Heart right ventricle (tissue), 16 donors: ENCODE measurements at regions not wholly inside any gene's neighbourhood (a gene's known extent, or its start where the extent isn't known, plus 50 kb on each side); places are given as distances from the start of the nearest gene placed in this dataset.
A peak's percentile ranks its signal among the peaks of the same experiment; 100 is the strongest.

ENCODE experiments used
- ATAC-seq, 8 donors: fragments of 200-7000 bp; cut with Tn5 transposase; one replicate each; pipeline ENCODE4 v1.9.1; 2020; ENCODE audit warnings: mild to moderate bottlenecking in 8 of 8, moderate library complexity in 8 of 8, moderate number of reproducible peaks in 1 of 8
- DNase-seq, 2 donors: peaks; one replicate each; pipeline ENCODE4 v3.0.0-alpha.2; 2020
- H3K27ac ChIP-seq, 10 donors: fragments of 200-600 bp; sonication (generic) in 2 of 10; one replicate each; pipeline versions ENCODE4 v1.5.0 to v1.8.0; 2020 to 2022; ENCODE audit warnings: mild to moderate bottlenecking in 3 of 10
- H3K27me3 ChIP-seq, 7 donors: fragments of 200-600 bp; one replicate each; pipeline ENCODE4 v1.8.0; 2021 to 2022; ENCODE audit warnings: mild to moderate bottlenecking in 2 of 7
- H3K36me3 ChIP-seq, 9 donors: fragments of 200-600 bp; sonication (generic) in 1 of 9; one replicate each; pipeline versions ENCODE4 v1.5.0 to v1.8.0; 2020 to 2022; ENCODE audit warnings: mild to moderate bottlenecking in 2 of 9
- H3K4me1 ChIP-seq, 9 donors: fragments of 200-600 bp; sonication (generic) in 1 of 9; one replicate each; pipeline versions ENCODE4 v1.5.0 to v1.8.0; 2020 to 2022; ENCODE audit warnings: mild to moderate bottlenecking in 4 of 9
- H3K4me3 ChIP-seq, 10 donors: fragments of 200-600 bp; sonication (generic) in 2 of 10; one replicate each; pipeline versions ENCODE4 v1.5.0 to v1.8.0; 2020 to 2022; ENCODE audit warnings: mild to moderate bottlenecking in 7 of 10, moderate library complexity in 2 of 10
- H3K9me3 ChIP-seq, 11 donors: fragments of 200-600 bp in 10 of 11; sonication (generic) in 2 of 11; one replicate each; pipeline versions ENCODE4 v1.5.0 to v1.8.0; 2013 to 2022; ENCODE audit warnings: mild to moderate bottlenecking in 2 of 11, control low read depth in 1 of 11, moderate library complexity in 1 of 11
- WGBS, 2 donors: extraction: QIAGEN DNeasy Blood & Tissue Kit; methylation state at CpG; one replicate each; pipeline ENCODE4 v1.1.7; 2013; ENCODE audit warnings: inconsistent platforms in 1 of 2; 5-methylcytosine and 5-hydroxymethylcytosine counted together
- intact Hi-C, 10 donors: fragments of 100-400 bp; cut with DNase I; formaldehyde crosslinking; loops; one replicate each; pipeline versions ENCODE4 v1.11.1 to v1.14.2; 2022
- TF ChIP-seq, protein P1 (sequence below), 9 donors: fragments of 200-600 bp; sonication (generic) in 2 of 9; IDR thresholded peaks; one replicate each; pipeline versions ENCODE4 v1.5.0 to v1.8.0; 2021 to 2022; ENCODE audit warnings: antibody characterized with exemption in 9 of 9, mild to moderate bottlenecking in 5 of 9, moderate library complexity in 1 of 9
- donor health status: Arrhythmogenic right ventricular cardiomyopathy.
- donor health status: ischemic (EF 13 %, LVEDD 7.1; RV severe dilation, severe dysfunction).
- donor health status: healthy with polysubstance abuse.
- donor health status: DM: no; HTN: yes; CAD: no.
- donor health status: DM: no; HTN: no; CAD: no.
- donor health status: ischemic (EF 25% LVEDD 6.9; RV normal size, moderate dysfunction).
- donor health status: ischemic (EF 25% LVEDD 5.7; RV mildly dilated, moderate dysfunction).
- donor health status: healthy.
- donor health status: DM: yes; HTN: yes; CAD: no.
- donor health status: Ischemic cardiomyopathy.
- donor health status: ischemic (EF 35%, LVEDD 5.7; RV mildly dilated, moderate dysfunction).
- donor health status: nonischemic (EF 11% LVEDD 7.7; RV severe dilation, severe dysfunction).
- donor health status: DM: yes; HTN: yes; CAD: no.
- donor health status: PGD.
- donor health status: ischemic (EF 29% LVEDD 5.4; RV normal size, mild dysfunction).
- donor health status: nonischemic (EF 23%, LVEDD 6.1; RV moderate dilation, normal function).

DNA sequence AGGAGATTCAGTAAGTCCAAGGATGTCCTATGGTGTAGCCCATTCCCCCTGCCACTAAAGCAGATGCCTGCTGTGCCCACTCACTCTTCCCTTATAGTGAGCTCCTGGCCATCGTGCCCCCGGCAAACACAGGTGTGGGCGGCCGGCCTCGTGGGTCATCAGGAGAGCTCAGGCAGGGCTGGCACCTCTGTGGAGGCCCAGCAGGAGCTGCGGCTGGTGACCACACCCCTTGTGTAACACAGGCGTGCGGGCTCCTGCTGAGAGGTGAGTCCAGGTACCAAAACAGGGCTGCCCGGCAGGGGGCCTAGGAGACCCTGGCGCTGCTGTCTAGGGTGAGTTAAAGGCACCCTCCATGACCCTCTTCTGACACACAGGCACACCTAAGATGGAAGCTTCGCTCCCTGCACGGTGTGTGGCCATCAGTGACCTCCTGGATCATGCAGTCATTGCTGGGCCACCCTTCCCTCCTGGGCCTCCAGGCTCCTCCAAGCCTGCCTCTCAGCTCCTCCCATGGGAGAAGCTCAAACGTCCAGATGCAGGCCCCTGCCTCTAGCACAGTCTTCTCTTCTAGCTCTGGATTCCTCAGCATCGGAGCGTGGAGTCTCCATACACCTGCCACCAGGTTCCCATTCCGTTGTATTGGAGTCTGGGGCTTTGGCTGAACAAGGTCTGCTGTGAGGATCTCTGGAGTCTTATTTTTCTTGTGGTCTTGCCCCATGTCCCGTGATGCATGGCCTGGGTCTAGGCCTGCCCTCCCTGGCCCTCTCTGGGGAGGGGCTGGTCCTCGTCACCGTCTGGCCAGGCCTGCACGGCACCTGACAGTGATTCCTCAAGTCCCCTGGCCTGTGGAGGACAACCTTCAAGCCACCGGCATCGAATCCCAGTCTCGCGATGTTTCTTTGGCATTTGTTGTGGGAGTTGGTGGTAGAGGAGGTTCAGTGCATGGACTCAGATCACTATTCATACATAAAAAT is 246.9 kb downstream of the ACKR3 start:
- DNase-seq (no peak), ATAC-seq (peak in 1 of 8 donors; percentile 10)
- peaks cover 0 to 4% (median under 1%) of the 10 kb centered on the region in 11 donors for H3K9me3 ChIP-seq
- no peak overlapping the region for H3K4me3 ChIP-seq
- peaks cover 0 to 15% (median 11%) of the 10 kb centered on the region in 9 donors for H3K4me1 ChIP-seq
- H3K36me3 ChIP-seq, result no peaks in the 10 kb centered on the region
- TF ChIP-seq, protein P1, sequence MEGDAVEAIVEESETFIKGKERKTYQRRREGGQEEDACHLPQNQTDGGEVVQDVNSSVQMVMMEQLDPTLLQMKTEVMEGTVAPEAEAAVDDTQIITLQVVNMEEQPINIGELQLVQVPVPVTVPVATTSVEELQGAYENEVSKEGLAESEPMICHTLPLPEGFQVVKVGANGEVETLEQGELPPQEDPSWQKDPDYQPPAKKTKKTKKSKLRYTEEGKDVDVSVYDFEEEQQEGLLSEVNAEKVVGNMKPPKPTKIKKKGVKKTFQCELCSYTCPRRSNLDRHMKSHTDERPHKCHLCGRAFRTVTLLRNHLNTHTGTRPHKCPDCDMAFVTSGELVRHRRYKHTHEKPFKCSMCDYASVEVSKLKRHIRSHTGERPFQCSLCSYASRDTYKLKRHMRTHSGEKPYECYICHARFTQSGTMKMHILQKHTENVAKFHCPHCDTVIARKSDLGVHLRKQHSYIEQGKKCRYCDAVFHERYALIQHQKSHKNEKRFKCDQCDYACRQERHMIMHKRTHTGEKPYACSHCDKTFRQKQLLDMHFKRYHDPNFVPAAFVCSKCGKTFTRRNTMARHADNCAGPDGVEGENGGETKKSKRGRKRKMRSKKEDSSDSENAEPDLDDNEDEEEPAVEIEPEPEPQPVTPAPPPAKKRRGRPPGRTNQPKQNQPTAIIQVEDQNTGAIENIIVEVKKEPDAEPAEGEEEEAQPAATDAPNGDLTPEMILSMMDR (IDR thresholded peaks at IDR 0.05), result no peak
- intact Hi-C loops, result no loop called here
- H3K27me3 ChIP-seq, result no peaks in the 10 kb centered on the region
- 94 to 95% methylated on average over 24 of the region's 24 CpGs for WGBS, 2 donors
- H3K27ac ChIP-seq, result no peak overlapping the region

DNA sequence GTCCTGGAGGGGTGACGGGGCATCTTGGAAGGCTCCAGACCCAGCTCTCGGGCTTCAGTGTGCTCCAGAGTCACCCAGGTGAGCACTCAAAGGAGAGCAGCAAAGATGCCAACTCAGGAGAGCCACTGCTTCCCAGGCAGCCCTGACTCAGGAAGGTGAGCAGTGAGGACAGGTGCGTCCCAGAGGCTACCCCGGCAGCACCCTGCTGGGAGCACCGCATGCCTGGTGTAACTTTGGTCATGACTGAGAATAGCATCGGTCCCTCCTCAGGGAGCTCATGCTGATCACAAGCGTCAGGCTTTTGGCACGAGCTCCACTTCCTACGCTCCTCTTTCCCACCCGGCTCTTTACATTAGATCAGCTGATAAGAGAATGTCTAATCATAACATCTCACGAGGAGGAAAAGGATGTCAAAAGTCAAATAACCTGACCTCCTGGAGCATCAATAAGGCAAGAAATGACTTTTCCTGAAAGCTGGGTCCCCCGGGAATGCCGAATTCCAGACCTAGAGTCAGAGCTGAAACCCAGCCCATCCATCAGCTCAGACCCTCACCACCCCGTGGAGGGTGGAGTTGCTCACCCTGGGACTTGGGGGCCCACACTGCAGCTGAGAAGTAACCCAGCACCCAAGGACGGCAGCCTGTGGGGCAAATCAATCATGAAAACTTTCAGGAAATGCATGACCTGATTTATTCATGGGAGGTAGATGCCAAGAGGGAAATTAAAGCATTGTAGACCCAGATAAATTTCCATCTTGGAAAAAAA is 248.8 kb downstream of the ACKR3 start:
- no peak for DNase-seq
- 51 to 52% methylated on average over 15 of the region's 15 CpGs for WGBS, 2 donors
- Histone ChIP-seq H3K27me3 (no peaks in the 10 kb centered on the region), H3K9me3 (peaks cover 0 to 12% (median 4%) of the 10 kb centered on the region in 11 donors), H3K36me3 (no peaks in the 10 kb centered on the region), H3K4me1 (peaks cover 0 to 15% (median 11%) of the 10 kb centered on the region in 9 donors), H3K27ac (peak overlapping the region in 2 of 10 donors; percentile 15 to 44), H3K4me3 (no peak overlapping the region)
- peak in 4 of 8 donors; percentile 22 to 62 (median 44) for ATAC-seq
- intact Hi-C loops, result no loop called here
- TF ChIP-seq, protein P1 (IDR thresholded peaks at IDR 0.05), result no peak

DNA sequence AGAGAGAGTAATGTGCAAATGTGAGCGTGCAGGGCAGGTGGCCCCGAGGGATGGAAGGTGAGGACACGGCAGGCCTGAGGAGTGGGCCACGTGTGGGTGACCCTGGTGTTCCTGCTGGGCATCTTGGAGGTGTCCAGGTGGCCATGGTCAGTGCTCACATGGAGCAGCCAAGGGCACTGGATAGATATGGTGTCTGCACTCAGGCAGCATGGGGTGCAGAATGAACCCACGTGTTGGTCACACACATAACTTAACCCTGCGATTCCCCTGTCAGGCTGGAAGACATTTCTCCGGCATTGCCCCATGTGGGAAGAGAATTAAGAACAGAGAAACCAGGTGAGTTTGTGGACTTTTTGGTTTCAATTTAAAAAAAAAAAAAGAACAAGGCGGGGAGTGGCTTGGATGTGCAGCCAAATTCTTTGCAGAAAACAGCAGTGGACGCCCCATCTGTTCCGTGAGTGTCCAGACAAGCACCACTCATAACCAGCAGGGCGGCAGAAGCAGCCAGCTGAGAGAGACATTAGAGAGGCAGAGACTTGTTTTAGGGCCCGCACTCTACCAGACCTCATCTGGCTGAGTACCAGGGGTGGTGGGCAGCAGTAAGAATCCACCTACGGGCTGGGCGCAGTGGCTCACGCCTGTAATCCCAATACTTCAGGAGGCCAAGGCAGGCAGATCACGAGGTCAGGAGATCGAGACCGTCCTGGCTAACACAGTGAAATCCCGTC is 249.8 kb downstream of the ACKR3 start:
- 91% methylated on average over 19 of the region's 19 CpGs for WGBS, 2 donors
- H3K27me3 ChIP-seq, result no peaks in the 10 kb centered on the region
- TF ChIP-seq, protein P1 (IDR thresholded peaks at IDR 0.05), result no peak
- peaks cover 0 to 17% (median 11%) of the 10 kb centered on the region in 9 donors for H3K4me1 ChIP-seq
- H3K9me3 ChIP-seq, result peaks cover 0 to 12% (median 4%) of the 10 kb centered on the region in 11 donors
- no peak for DNase-seq
- no peak overlapping the region for H3K4me3 ChIP-seq
- peak overlapping the region in 1 of 10 donors; percentile 44 for H3K27ac ChIP-seq
- H3K36me3 ChIP-seq, result no peaks in the 10 kb centered on the region
- intact Hi-C loops, result no loop called here
- ATAC-seq, result peak in 1 of 8 donors; percentile 28
